Lung (tissue), 11 donors: ENCODE measurements at regions not wholly inside any gene's neighbourhood (a gene's known extent, or its start where the extent isn't known, plus 50 kb on each side); places are given as distances from the start of the nearest gene placed in this dataset.

Source experiments
- ATAC-seq: fragments of 200-7000 bp; cut with Tn5 transposase; one replicate; pipeline ENCODE4 v1.9.1; 2020; ENCODE audit warnings: moderate number of reproducible peaks; ENCODE audit not compliant: insufficient read depth, low FRiP score
- DNase-seq, 3 donors: peaks; one replicate each; pipeline ENCODE4 v3.0.0-alpha.2; 2013 to 2017
- H3K27ac ChIP-seq, 2 donors: one replicate each; pipeline ENCODE4 v1.5.1; 2013; ENCODE audit warnings: mild to moderate bottlenecking in 2 of 2, moderate library complexity in 2 of 2, control low read depth in 1 of 2, inconsistent platforms in 1 of 2, low read depth in 1 of 2, low read length in 1 of 2
- H3K27me3 ChIP-seq, 3 donors: one replicate each; pipeline ENCODE4 v1.5.1; 2013; ENCODE audit warnings: low read length in 2 of 3; ENCODE audit not compliant: control insufficient read depth in 3 of 3, insufficient read depth in 3 of 3
- H3K36me3 ChIP-seq, 4 donors: one replicate each; pipeline ENCODE4 v1.5.1; 2013; ENCODE audit warnings: low read length in 4 of 4, mild to moderate bottlenecking in 1 of 4, moderate library complexity in 1 of 4; ENCODE audit not compliant: control insufficient read depth in 4 of 4, insufficient read depth in 4 of 4
- H3K4me1 ChIP-seq, 5 donors: one replicate each; pipeline ENCODE4 v1.5.1; 2013; ENCODE audit warnings: low read length in 5 of 5, mild to moderate bottlenecking in 2 of 5, moderate library complexity in 1 of 5; ENCODE audit not compliant: control insufficient read depth in 5 of 5, insufficient read depth in 5 of 5
- H3K4me3 ChIP-seq: one replicate; pipeline ENCODE4 v1.5.1; 2013; ENCODE audit warnings: mild to moderate bottlenecking, control low read depth, moderate library complexity
- H3K9ac ChIP-seq, 2 donors: one replicate each; pipeline ENCODE4 v1.5.1; 2013; ENCODE audit warnings: low read length in 2 of 2, control low read depth in 1 of 2; ENCODE audit not compliant: insufficient read depth in 1 of 2
- H3K9me3 ChIP-seq, 4 donors: one replicate each; pipeline ENCODE4 v1.5.1; 2013; ENCODE audit warnings: low read length in 3 of 4, mild to moderate bottlenecking in 1 of 4, moderate library complexity in 1 of 4; ENCODE audit not compliant: control insufficient read depth in 4 of 4, insufficient read depth in 3 of 4
- WGBS, 2 donors: extraction: QIAGEN DNeasy Blood & Tissue Kit; methylation state at CpG; one replicate each; pipeline ENCODE4 v1.1.7; 2013; 5-methylcytosine and 5-hydroxymethylcytosine counted together
- TF ChIP-seq, protein P1 (sequence below): IDR thresholded peaks from 2 replicates; pipeline ENCODE4 v1.5.1; 2012; ENCODE audit warnings: mild to moderate bottlenecking; ENCODE audit errors: control extremely low read depth, extremely low read depth
- donor health status: control.
- donor health status: control.
- donor health status: Bipolar disorder and iron deficiency.
- donor health status: healthy.
- donor health status: DM: yes; HTN: yes; CAD: no.

DNA sequence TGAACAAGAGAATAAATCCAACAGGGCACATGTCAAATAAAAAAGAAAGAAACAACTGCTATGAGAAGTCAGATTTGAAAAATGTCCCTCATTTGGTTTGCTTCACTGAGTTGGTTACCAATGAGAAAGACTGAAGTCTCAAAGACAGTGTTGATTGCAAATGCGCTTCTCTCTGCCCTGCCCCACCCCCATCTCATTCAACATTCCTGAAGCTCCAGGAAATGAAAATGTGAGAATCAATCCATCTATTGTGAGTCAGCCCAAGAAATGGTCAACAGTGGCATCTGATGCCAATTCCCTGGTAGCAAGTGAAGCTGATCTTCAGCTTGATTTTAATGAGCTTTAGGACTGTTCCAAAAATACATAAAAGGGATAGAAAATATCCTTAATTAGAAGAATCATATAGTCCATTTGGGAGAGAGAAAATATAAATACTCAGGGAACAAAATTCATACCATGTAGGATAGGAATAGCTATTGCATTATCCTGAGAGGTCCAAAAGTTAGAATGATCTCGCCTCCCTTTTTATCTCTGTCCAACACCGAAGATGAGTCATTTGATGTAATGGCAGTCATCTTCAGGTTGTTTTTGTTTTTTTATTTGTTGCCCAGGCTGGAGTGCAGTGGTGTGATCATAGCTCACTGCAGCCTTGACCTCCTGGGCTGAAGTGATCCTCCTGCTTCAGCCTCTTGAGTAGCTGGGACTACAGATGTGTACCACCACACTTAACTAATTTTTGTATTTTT is 200.3 kb upstream of the UMPS start:
- Histone ChIP-seq H3K9ac (no peak overlapping the region), H3K9me3 (no peaks in the 10 kb centered on the region), H3K4me1 (no peaks in the 10 kb centered on the region), H3K27me3 (no peaks in the 10 kb centered on the region), H3K36me3 (no peaks in the 10 kb centered on the region), H3K27ac (no peak overlapping the region), H3K4me3 (no peak overlapping the region)
- DNase-seq (no peak), ATAC-seq (no peak)
- WGBS, 2 donors, result 94 to 95% methylated on average over 3 of the region's 3 CpGs
- TF ChIP-seq, protein P1, sequence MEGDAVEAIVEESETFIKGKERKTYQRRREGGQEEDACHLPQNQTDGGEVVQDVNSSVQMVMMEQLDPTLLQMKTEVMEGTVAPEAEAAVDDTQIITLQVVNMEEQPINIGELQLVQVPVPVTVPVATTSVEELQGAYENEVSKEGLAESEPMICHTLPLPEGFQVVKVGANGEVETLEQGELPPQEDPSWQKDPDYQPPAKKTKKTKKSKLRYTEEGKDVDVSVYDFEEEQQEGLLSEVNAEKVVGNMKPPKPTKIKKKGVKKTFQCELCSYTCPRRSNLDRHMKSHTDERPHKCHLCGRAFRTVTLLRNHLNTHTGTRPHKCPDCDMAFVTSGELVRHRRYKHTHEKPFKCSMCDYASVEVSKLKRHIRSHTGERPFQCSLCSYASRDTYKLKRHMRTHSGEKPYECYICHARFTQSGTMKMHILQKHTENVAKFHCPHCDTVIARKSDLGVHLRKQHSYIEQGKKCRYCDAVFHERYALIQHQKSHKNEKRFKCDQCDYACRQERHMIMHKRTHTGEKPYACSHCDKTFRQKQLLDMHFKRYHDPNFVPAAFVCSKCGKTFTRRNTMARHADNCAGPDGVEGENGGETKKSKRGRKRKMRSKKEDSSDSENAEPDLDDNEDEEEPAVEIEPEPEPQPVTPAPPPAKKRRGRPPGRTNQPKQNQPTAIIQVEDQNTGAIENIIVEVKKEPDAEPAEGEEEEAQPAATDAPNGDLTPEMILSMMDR, result no peak

DNA sequence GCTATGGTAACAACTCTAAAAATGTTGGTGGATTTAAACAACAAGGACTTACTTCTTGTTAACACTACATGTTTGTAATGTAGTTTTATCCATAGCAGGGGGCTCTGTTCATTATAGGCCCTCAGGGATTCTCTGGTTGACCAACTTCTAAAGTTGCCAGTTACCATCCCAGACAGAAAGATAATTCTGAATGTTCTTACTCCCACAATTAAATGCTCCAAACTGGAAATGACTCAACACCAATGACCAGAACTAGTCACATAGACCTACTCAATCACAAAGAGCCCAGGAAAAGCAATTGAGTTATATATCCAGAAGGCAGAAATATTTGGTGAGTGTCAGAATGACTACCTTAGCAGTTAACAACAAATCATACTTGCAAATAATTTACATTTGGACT is 199.3 kb upstream of the UMPS start:
- Histone ChIP-seq H3K9ac (no peak overlapping the region), H3K27me3 (no peaks in the 10 kb centered on the region), H3K36me3 (no peaks in the 10 kb centered on the region), H3K27ac (no peak overlapping the region), H3K4me1 (no peaks in the 10 kb centered on the region), H3K4me3 (no peak overlapping the region), H3K9me3 (no peaks in the 10 kb centered on the region)
- ATAC-seq (no peak), DNase-seq (no peak)
- TF ChIP-seq, protein P1, result no peak

DNA sequence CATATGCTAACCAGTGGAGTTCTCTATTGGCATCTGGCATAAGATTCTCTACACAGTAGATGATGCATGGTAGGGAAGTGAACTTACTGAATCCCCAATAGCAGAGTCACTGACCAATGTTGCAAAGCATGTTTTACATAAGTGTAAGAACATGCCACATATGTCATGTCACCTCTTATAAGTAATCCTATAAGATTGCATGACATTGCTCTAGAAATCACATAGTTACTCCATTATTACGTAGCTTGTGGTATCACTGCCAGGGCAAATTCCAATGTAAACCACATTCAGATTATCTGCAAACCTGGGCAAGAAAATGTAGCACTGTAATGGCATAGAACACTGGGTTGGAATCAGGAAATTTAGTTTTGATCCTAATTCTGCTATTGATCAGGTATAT is 198.2 kb upstream of the UMPS start:
- Histone ChIP-seq H3K36me3 (no peaks in the 10 kb centered on the region), H3K27me3 (no peaks in the 10 kb centered on the region), H3K9me3 (no peaks in the 10 kb centered on the region), H3K4me3 (no peak overlapping the region), H3K4me1 (no peaks in the 10 kb centered on the region), H3K27ac (no peak overlapping the region), H3K9ac (no peak overlapping the region)
- DNase-seq (no peak), ATAC-seq (no peak)
- TF ChIP-seq, protein P1, result no peak
- 87 to 93% methylated on average over 1 of the region's 1 CpG for WGBS, 2 donors

DNA sequence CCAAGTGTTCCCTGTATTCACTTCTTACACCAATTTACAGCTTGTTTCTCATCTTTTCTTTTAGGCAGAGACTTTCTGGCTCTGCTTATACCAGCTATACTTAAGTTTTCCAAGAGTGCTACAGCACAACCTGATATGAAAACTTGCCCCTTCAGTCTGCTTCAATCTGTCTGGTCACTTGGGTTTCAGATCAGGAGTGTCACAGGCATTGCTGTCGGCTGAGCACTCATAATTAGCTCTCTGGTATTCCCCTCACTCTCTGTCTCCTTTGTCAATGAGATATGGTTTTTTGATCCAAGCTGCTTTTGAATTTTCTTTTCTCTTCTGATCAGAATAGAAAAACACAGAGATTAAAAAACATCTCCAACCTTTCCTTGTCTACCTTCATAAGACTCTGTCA is 194.9 kb upstream of the UMPS start:
- Histone ChIP-seq H3K27ac (no peak overlapping the region), H3K9ac (no peak overlapping the region), H3K36me3 (no peaks in the 10 kb centered on the region), H3K4me3 (no peak overlapping the region), H3K4me1 (peaks cover 0 to under 1% (median 0%) of the 10 kb centered on the region in 5 donors), H3K27me3 (no peaks in the 10 kb centered on the region), H3K9me3 (no peaks in the 10 kb centered on the region)
- 83 to 92% methylated on average over 1 of the region's 1 CpG for WGBS, 2 donors
- DNase-seq (no peak), ATAC-seq (no peak)
- TF ChIP-seq, protein P1, result no peak
